Left cardiac atrium (tissue), 4 donors: ENCODE measurements at regions not wholly inside any gene's neighbourhood (a gene's known extent, or its start where the extent isn't known, plus 50 kb on each side); places are given as distances from the start of the nearest gene placed in this dataset.

Experiments used
- ATAC-seq, 2 donors: fragments of 200-7000 bp; cut with Tn5 transposase; one replicate each; pipeline ENCODE4 v1.9.1; 2020; ENCODE audit warnings: mild to moderate bottlenecking in 2 of 2, moderate library complexity in 2 of 2
- DNase-seq: peaks from one replicate; pipeline ENCODE4 v3.0.0-alpha.2; 2020
- intact Hi-C, 2 donors: fragments of 100-400 bp; cut with DNase I; formaldehyde crosslinking; loops; one replicate each; pipeline versions ENCODE4 v1.14.1 to v1.15.1; 2022 to 2023
- donor health status: DM: no; HTN: yes; CAD: no.
- donor health status: DM: no; HTN: yes; CAD: no; lungs with severe emphysema.
- donor health status: DM: yes; HTN: yes; CAD: no.
- donor health status: Dilated cardiomyopathy.

- DNase-seq: no peak
- ATAC-seq: no peak
- intact Hi-C loops: no loop called here
These were observed 406.3 kb upstream of the HS6ST1 start for GRCh38 chr2:128724972-128725371.

GRCh38 chr2:128726236-128726635 lies 407.6 kb upstream of the HS6ST1 start:
- ATAC-seq (no peak), DNase-seq (no peak)
- intact Hi-C loops: no loop called here

- DNase-seq (no peak), ATAC-seq (no peak)
- intact Hi-C loops: no loop called here
These were observed 408.2 kb upstream of the HS6ST1 start for GRCh38 chr2:128726911-128727310.

GRCh38 chr2:128727404-128727803 lies 408.7 kb upstream of the HS6ST1 start:
- intact Hi-C loops: no loop called here
- no peak for DNase-seq

GRCh38 chr2:128727914-128728313 lies 409.2 kb upstream of the HS6ST1 start:
- ATAC-seq: peak in 1 of 2 donors; percentile 21
- no peak for DNase-seq
- intact Hi-C loops: no loop called here

More at GRCh38 chr2:128727404-128727803, 408.7 kb upstream of the HS6ST1 start:
- no peak for ATAC-seq

GRCh38 chr2:128729051-128729450 lies 410.4 kb upstream of the HS6ST1 start:
- no peak for ATAC-seq
- intact Hi-C loops: no loop called here

GRCh38 chr2:128731994-128732650 lies 413.5 kb upstream of the HS6ST1 start:
- DNase-seq: no peak
- intact Hi-C loops: loop anchor here (10.0 kb wide), 2 partner anchors 523 to 663 kb away; no protein-coding TSS in a partner anchor

More at GRCh38 chr2:128729051-128729450, 410.4 kb upstream of the HS6ST1 start:
- DNase-seq: no peak

GRCh38 chr2:128732976-128733431 lies 414.3 kb upstream of the HS6ST1 start:
- DNase-seq (no peak), ATAC-seq (peak; percentile 47 to 53)
- intact Hi-C loops: loop anchor here (10.0 kb wide), 2 partner anchors 522 to 662 kb away; no protein-coding TSS in a partner anchor

More at GRCh38 chr2:128731994-128732650, 413.5 kb upstream of the HS6ST1 start:
- no peak for ATAC-seq

- ATAC-seq: no peak
- intact Hi-C loops: loop anchor here (10.0 kb wide), 2 partner anchors 521 to 661 kb away; no protein-coding TSS in a partner anchor
- no peak for DNase-seq
These were observed 414.8 kb upstream of the HS6ST1 start for GRCh38 chr2:128733450-128733849.

- intact Hi-C loops: loop anchor here (10.0 kb wide), 2 partner anchors 520 to 660 kb away; no protein-coding TSS in a partner anchor
- no peak for DNase-seq
- ATAC-seq: no peak
These were observed 416.0 kb upstream of the HS6ST1 start for GRCh38 chr2:128734521-128735295.

- ATAC-seq (no peak), DNase-seq (no peak)
- intact Hi-C loops: loop anchor here (10.0 kb wide), 2 partner anchors 519 to 659 kb away; no protein-coding TSS in a partner anchor
These were observed 416.8 kb upstream of the HS6ST1 start for GRCh38 chr2:128735296-128735960.

- DNase-seq (no peak), ATAC-seq (peak in 1 of 2 donors; percentile 19)
- intact Hi-C loops: loop anchor here (10.0 kb wide), 2 partner anchors 519 to 659 kb away; no protein-coding TSS in a partner anchor
These were observed 417.5 kb upstream of the HS6ST1 start for GRCh38 chr2:128736046-128736688.

GRCh38 chr2:128736689-128737545 lies 418.2 kb upstream of the HS6ST1 start:
- peak; percentile 80 to 87 for ATAC-seq
- peak; percentile 78 for DNase-seq
- intact Hi-C loops: loop anchor here (10.0 kb wide), 2 partner anchors 518 to 658 kb away; no protein-coding TSS in a partner anchor

- intact Hi-C loops: loop anchor here (10.0 kb wide), 2 partner anchors 517 to 657 kb away; no protein-coding TSS in a partner anchor
- ATAC-seq (no peak), DNase-seq (no peak)
These were observed 418.8 kb upstream of the HS6ST1 start for GRCh38 chr2:128737546-128737826.

GRCh38 chr2:128738446-128739110 lies 419.9 kb upstream of the HS6ST1 start:
- intact Hi-C loops: loop anchor here (10.0 kb wide), 2 partner anchors 516 to 656 kb away; no protein-coding TSS in a partner anchor
- DNase-seq: no peak
- no peak for ATAC-seq

GRCh38 chr2:128742467-128742866 lies 423.8 kb upstream of the HS6ST1 start:
- no peak for ATAC-seq
- DNase-seq: no peak
- intact Hi-C loops: no loop called here

GRCh38 chr2:128745946-128746345 lies 427.3 kb upstream of the HS6ST1 start:
- intact Hi-C loops: no loop called here
- DNase-seq: no peak
- ATAC-seq: no peak
